ENCODE measurements at regions not wholly inside any gene's neighbourhood (a gene's known extent, or its start where the extent isn't known, plus 50 kb on each side); places are given as distances from the start of the nearest gene placed in this dataset.

- DNase-seq (ENCODE audit: insufficient read length, low spot score), result no peak
- FAIRE-seq, result no peak
Observed at GRCh38 chr2:145207884-145208283, 688.0 kb upstream of the ZEB2 start.

GRCh38 chr2:145206496-145207281 is 686.8 kb upstream of the ZEB2 start:
- FAIRE-seq (no peak), DNase-seq (ENCODE audit: insufficient read length, low spot score) (no peak)

DNA sequence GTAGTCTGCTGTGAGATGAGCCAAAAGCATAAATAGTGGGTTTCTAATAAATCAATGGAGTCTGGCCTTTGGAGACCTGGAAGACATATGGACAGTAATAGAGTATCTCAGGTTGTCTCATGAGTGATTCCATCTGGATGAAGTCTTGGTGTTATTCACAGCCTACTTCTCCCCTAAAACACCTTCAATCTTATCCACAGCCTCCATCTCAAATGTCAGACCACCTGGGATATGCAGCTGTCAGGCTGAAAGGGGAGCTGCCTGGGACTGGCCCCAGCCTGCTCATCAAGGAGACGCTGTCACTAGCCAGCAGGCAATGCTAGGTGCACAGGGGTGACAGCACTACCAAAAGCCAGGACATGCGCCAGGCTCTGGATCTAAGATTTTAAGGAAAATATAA is 684.0 kb upstream of the ZEB2 start:
- FAIRE-seq (no peak), DNase-seq (ENCODE audit: insufficient read length, low spot score) (no peak)

DNA sequence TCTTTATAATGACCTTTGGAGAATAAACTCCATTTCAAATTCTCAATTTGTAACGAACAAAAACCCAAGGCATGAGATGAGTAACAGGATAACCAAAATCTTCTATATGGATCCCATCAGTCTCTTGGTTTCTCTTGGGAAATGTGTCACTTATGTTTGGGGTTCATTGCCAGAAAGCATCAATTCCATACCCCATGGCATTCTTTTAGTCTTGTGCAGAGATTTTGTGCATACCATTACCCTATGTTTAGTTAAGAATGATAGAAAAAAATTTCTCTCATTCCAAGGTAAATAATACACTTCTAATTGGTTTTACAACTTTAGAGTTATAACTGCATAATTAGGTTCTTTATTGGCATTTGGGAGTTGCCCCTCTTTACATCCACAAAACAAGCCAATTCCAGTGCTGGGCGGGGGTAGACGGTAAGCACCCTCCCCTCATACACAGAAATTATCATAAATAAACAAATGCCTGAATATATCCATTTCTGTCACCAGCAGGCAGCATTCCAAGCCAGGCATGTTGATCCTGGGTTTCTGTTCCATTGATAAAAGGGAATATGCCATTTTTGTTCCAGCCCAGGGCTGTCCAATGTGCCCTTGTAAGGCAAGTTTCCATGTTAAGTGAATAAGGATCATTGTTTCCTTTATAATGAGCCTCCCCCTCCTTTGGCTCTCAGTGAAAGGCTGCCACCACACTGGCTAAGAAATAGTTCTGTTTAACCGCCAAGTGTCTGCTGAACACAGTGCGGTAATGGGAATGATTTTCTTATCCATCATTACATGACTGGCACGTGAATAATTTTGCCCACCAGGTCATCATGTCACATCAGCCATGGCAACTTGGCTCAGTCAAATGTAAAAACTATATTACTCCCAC is 680.1 kb upstream of the ZEB2 start:
- DNase-seq (ENCODE audit: insufficient read length, low spot score) (no peak), FAIRE-seq (no peak)

- FAIRE-seq (no peak), DNase-seq (ENCODE audit: insufficient read length, low spot score) (no peak)
Observed at GRCh38 chr2:145199042-145199441, 679.1 kb upstream of the ZEB2 start.

DNA sequence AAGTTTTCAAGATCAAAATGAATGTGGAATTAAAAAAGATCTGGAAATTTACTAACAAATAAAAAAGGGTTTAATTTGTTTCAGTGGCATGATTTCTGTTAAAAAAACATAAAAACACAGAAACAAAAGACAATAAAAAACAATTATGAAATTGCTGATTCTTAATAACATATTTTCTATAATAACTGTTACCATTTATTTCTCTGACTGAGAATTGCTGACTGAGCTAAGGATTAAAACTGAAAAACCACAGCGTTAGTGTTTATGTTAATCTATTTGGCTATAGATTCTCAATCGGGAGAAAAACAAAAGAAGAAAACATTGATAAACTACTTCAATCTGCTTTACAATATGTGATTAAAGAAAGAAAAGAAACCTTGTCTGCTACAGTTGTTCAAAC is 678.6 kb upstream of the ZEB2 start:
- DNase-seq (ENCODE audit: insufficient read length, low spot score) (no peak), FAIRE-seq (no peak)

DNA sequence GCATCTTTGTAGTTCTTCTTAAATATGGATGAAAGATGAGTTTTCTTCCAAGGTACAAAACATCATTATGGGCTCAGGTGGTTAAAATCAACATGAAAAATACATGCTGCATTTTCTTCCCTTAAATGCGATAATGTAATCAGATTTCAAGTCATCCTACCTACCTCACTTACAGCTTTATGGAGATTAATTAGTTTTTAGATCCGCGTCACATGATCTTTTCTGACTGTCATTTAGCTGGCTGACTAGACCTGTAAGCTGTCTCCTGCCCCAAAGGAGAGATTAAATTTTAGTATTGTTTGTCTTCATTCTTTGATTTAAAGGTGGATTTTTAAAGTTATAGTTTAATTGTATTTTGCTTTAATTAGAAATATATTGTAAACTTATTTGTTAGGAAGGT is 678.0 kb upstream of the ZEB2 start:
- FAIRE-seq, result no peak

GRCh38 chr2:145194673-145195072 is 674.8 kb upstream of the ZEB2 start:
- FAIRE-seq, result peak; percentile 4
- peak; percentile 11 for DNase-seq (ENCODE audit: insufficient read length, low spot score)

More for the DNA sequence above, 678.0 kb upstream of the ZEB2 start:
- no peak for DNase-seq (ENCODE audit: insufficient read length, low spot score)

GRCh38 chr2:145190031-145190703 is 670.2 kb upstream of the ZEB2 start:
- DNase-seq (ENCODE audit: insufficient read length, low spot score) (no peak), FAIRE-seq (no peak)

DNA sequence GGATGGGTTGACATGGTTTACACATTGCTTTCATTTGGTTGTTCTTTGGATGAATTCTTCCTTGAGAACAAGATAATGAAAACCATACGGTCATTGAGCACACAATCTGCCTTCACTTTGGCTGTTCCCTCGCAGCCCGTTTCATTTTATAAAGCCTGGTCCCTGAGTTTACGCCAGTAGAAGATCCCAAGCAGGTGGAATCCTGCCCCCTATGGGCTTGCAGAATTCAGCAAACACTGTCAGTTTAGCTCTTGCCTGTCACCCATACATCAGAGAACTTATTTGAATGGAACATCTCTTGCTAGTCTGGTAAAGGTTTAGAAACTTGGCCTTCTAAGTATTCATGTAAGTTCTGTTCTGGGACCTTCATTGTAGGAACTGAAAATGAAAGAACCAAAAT is 666.4 kb upstream of the ZEB2 start:
- DNase-seq (ENCODE audit: insufficient read length, low spot score) (no peak), FAIRE-seq (no peak)

- FAIRE-seq (no peak), DNase-seq (ENCODE audit: insufficient read length, low spot score) (no peak)
Observed at GRCh38 chr2:145185696-145186095, 665.8 kb upstream of the ZEB2 start.

DNA sequence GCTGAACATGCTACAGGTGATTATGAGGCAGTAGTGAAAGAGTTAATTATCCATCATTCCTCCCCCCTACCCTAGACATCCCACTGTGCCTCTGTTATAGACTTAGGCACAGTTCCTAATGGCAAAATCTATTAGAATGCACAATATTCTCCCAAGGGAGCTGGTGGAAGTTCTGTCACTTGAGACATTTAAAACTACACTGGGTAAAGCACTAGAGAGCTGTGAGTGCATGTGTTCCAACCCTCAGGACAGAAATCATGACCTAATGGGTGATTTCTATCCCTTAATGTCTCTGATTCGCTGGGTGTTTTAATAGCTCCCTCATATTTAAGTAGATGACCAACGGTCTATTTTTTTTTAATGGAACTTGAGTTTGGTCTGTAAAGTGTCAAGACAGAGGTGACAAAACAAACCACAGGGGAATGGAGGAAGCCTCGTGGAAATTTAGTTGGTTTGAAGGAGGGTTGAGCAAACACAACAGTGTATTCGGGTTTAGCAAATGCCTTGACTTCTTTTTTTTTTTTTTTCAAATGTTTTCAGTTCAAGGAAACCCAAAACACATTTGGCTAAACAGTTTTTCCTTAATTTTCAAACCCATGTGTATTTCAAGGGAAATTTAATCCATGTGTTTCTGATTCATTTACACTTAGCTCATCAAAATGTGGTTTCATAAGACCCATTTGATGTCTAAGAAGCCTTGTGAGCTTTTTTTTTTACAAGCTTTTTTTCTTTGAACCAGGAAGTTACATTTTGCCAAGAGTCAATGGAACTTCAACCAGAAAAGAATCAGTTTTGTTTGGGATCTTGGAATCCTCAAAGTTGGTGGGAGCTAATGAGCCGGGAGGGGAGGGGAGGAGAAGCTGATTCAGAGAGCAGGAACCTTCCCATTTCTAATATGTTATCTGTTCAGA is 665.1 kb upstream of the ZEB2 start:
- DNase-seq (ENCODE audit: insufficient read length, low spot score), result no peak

GRCh38 chr2:145169285-145169684 is 649.4 kb upstream of the ZEB2 start:
- DNase-seq (ENCODE audit: insufficient read length, low spot score) (no peak), FAIRE-seq (no peak)

More for the DNA sequence above, 665.1 kb upstream of the ZEB2 start:
- FAIRE-seq, result no peak

DNA sequence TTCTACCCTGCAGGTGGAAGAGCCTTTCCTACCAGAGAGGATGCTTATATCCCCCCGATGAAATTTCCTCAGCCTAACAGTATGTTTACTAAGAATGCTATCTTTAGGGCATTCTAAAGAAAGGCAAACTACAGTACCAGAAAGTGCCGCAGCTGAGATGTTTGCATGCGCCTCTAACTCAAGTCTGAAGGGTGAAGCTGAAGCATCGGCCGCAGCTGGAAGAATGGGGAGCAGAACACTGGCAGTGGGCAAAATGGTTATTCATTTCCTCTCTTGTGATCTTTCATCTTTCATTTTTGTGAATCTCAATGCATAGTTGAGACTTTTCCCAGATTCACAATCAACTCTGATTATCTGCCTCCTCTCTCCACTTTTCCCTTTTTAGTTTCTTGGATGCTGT is 648.2 kb upstream of the ZEB2 start:
- DNase-seq (ENCODE audit: insufficient read length, low spot score), result no peak
- no peak for FAIRE-seq

DNA sequence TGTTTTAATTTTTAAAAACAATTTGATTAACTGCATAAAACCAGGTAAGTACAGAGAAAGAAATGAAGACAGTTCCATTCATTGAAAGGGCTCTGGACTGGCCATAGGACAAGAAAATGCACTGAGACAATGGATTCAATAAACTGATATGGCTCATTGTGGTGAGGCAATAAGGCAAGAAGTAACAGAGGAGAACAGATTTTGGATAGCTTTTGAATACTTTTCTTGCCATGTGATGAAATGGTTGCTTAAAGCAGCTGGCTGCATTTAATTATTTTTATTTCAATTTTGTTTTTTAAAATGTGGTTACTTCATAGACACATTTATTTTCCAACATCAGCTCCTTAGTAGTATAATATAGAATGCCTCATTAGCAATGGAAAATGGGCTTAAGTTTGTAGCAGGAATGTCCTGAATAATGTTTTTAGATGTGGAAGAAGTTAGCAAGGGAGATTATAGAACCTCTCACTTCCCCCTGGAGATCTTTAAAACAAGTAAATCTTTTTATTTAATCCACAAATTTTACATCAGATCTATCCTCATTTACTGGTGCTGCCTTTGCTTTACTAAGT is 646.9 kb upstream of the ZEB2 start:
- DNase-seq (ENCODE audit: insufficient read length, low spot score) (no peak), FAIRE-seq (no peak)

GRCh38 chr2:145161656-145162055 is 641.7 kb upstream of the ZEB2 start:
- no peak for DNase-seq (ENCODE audit: insufficient read length, low spot score)
- no peak for FAIRE-seq

- FAIRE-seq, result no peak
- DNase-seq (ENCODE audit: insufficient read length, low spot score), result no peak
Observed at GRCh38 chr2:145160855-145161254, 640.9 kb upstream of the ZEB2 start.

DNA sequence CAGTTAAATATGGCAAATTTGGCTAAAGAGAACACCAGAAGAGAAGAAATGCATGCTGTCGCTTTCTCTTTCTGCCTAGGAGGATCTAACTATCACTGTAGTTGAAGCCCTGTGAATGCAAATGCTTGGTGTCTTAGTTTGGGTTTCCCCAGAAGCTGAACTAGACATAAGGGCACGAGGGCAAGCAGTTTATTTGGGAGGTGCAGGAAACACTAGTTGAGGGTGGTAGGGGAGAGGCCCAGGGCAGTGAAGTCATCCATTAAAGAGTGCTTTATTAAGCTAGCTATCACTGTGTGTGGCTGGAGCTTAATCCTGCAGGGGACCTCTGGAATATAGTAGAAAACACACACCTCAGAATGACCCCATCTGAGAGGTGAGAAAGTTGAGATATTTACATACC is 639.8 kb upstream of the ZEB2 start:
- no peak for FAIRE-seq

GRCh38 chr2:145157741-145158591 is 638.0 kb upstream of the ZEB2 start:
- no peak for FAIRE-seq
- no peak for DNase-seq (ENCODE audit: insufficient read length, low spot score)

More for the DNA sequence above, 639.8 kb upstream of the ZEB2 start:
- DNase-seq (ENCODE audit: insufficient read length, low spot score), result no peak

Data from HTR-8/SVneo (cell line).